ENCODE measurements at regions not wholly inside any gene's neighbourhood (a gene's known extent, or its start where the extent isn't known, plus 50 kb on each side); places are given as distances from the start of the nearest gene placed in this dataset.

GRCh38 chr11:45394294-45395085, 108.3 kb upstream of the SYT13 start:
- TF ChIP-seq CTCF (IDR thresholded peaks at IDR 0.05): no peak
- no peak for TF ChIP-seq POLR2A (IDR thresholded peaks at IDR 0.05)
